ENCODE measurements at regions not wholly inside any gene's neighbourhood (a gene's known extent, or its start where the extent isn't known, plus 50 kb on each side); places are given as distances from the start of the nearest gene placed in this dataset.

DNA sequence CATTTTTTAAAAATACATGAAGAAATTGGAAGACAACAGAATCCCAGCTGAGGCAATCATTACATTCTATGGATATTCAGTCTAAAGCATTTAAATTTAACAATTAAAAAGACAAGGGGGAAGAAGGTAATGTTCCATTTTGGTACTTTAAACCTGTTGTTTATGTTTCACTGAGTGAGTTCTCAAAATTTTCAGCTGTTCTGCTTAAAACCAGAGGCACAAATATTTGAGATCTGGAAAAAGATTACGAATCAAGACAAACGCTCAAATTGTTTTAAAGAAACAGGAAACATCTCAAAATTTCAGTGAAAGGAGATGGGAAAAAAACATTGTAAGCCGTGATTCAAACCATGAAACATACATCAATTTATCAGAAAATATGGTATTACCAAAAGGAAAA, 656.2 kb upstream of the CHAC2 start:
- TF ChIP-seq, protein P1, sequence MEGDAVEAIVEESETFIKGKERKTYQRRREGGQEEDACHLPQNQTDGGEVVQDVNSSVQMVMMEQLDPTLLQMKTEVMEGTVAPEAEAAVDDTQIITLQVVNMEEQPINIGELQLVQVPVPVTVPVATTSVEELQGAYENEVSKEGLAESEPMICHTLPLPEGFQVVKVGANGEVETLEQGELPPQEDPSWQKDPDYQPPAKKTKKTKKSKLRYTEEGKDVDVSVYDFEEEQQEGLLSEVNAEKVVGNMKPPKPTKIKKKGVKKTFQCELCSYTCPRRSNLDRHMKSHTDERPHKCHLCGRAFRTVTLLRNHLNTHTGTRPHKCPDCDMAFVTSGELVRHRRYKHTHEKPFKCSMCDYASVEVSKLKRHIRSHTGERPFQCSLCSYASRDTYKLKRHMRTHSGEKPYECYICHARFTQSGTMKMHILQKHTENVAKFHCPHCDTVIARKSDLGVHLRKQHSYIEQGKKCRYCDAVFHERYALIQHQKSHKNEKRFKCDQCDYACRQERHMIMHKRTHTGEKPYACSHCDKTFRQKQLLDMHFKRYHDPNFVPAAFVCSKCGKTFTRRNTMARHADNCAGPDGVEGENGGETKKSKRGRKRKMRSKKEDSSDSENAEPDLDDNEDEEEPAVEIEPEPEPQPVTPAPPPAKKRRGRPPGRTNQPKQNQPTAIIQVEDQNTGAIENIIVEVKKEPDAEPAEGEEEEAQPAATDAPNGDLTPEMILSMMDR (IDR thresholded peaks at IDR 0.05; ENCODE audit: borderline replicate concordance, control extremely low read depth, extremely low read depth, insufficient read depth, missing control alignments): no peak
- in situ Hi-C loops (cut with MboI; ENCODE audit: low sequenced_read_pairs, unreplicated experiment): no loop called here
- DNase-seq (ENCODE audit: low spot score): no peak

DNA sequence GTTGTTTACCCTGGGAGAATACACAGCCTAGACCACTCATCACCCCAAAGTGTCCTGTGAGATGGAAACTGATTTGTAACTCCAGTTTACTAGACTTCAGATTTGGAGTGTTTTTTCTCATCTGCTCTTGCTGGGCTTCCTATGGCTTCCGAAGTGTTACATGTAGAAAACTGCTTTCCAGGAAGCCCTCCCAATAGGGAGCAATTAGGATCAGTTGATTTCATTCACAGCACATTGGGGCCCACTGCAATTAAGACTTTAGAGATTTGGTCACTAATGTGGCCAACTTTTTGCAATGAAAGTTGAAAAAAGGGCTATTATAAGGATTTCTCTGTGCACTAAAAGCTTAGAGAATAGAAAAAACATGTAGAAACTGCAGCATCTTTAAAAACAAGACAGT, 656.6 kb upstream of the CHAC2 start:
- DNase-seq (ENCODE audit: low spot score): no peak
- TF ChIP-seq, protein P1 (IDR thresholded peaks at IDR 0.05; ENCODE audit: borderline replicate concordance, control extremely low read depth, extremely low read depth, insufficient read depth, missing control alignments): no peak
- in situ Hi-C loops (cut with MboI; ENCODE audit: low sequenced_read_pairs, unreplicated experiment): no loop called here

DNA sequence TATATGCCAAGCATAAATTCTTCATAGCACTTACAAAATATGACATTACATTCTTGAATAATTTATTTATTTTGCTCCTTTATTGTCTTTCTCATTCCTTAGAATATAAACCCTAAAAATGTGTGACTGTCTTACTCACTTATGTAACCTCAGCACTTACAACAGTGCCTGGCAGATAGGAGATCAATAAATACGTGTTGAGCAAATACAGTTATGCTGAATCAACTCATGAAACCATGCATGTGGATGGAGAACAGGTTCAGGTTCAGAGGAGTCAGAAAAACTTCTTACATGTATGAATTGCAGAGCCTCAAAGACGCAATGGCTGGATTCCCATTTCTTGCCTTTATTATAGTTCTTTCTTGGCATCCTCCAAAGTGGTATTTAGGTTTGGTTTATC, 659.4 kb upstream of the CHAC2 start:
- in situ Hi-C loops (cut with MboI; ENCODE audit: low sequenced_read_pairs, unreplicated experiment): no loop called here
- TF ChIP-seq, protein P1 (IDR thresholded peaks at IDR 0.05; ENCODE audit: borderline replicate concordance, control extremely low read depth, extremely low read depth, insufficient read depth, missing control alignments): no peak

DNA sequence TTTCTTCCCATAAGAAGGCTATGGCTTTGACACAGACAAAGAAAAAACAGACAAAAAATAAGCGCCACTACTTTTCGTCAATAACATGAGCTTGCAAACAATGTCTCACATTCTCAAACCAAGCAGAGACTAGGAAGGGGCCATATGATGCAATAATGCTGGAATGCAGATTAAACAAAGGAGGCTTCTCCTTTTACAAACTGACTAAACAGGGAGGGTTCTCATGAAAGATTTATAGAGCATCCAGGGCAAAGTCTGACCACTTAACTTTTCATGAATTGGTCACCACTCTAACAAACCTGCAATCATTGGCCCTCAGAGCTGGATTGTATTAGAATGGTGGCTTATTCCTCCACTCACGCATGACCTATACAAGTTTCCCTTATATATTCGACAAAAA, 663.3 kb upstream of the CHAC2 start:
- DNase-seq (ENCODE audit: low spot score): no peak
- TF ChIP-seq, protein P1 (IDR thresholded peaks at IDR 0.05; ENCODE audit: borderline replicate concordance, control extremely low read depth, extremely low read depth, insufficient read depth, missing control alignments): no peak
- in situ Hi-C loops (cut with MboI; ENCODE audit: low sequenced_read_pairs, unreplicated experiment): no loop called here

More for the DNA sequence above, 659.4 kb upstream of the CHAC2 start:
- DNase-seq (ENCODE audit: low spot score): no peak

DNA sequence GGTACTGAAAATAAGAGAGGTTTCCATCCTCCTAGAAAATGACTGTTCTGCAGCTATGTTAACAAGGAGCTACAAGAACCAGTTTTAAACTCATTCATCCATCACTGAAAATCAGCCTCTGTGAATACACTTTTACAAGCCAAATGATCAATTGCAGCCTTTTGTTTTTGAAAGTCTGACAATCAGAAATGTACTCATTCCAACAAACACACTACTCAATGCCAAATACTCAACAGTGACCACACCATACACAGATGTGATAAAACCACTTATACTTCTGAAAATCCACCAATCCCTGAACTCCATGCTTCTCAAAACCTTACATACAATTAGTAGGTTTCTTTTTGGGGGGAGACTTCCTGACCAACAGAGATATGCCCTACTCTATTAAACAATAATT, 663.9 kb upstream of the CHAC2 start:
- TF ChIP-seq, protein P1 (IDR thresholded peaks at IDR 0.05; ENCODE audit: borderline replicate concordance, control extremely low read depth, extremely low read depth, insufficient read depth, missing control alignments): no peak
- no peak for DNase-seq (ENCODE audit: low spot score)
- in situ Hi-C loops (cut with MboI; ENCODE audit: low sequenced_read_pairs, unreplicated experiment): no loop called here

DNA sequence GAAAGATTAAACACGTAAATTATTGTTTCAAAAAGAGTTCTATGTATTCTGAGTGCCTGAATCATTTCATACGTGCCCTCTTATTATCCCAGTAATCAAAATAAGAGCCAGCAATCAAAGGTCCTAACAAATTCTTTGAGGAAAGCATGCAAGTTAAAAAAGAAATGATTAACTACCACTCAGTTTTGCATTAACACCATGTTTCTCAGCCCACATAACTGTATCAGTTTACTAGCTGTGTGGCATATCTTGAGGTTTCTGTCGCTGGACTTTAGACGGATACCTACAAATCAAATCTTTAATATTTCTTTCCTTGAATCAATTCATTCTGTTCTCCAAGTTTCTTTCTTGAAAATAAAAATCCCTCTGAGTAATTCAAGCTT, 668.9 kb upstream of the CHAC2 start:
- in situ Hi-C loops (cut with MboI; ENCODE audit: low sequenced_read_pairs, unreplicated experiment): no loop called here
- TF ChIP-seq, protein P1 (IDR thresholded peaks at IDR 0.05; ENCODE audit: borderline replicate concordance, control extremely low read depth, extremely low read depth, insufficient read depth, missing control alignments): no peak
- no peak for DNase-seq (ENCODE audit: low spot score)

DNA sequence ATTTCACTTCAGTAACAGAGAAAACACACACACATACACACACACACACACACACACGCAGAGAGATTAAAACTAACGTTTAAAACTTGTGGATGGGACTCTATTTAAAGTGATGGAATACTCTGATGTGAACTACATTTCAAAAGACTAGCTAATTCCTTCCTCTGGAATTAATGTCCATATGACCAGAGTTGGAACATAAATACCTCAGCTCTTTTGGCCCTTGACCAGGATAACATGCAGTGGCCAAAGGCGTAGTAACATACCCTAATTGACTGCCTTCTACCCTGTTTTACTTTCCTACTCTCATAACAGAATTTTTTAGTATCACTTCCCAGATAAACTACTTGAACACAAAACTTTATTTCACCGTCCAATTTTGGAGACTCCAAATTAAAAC, 671.3 kb upstream of the CHAC2 start:
- in situ Hi-C loops (cut with MboI; ENCODE audit: low sequenced_read_pairs, unreplicated experiment): no loop called here
- DNase-seq (ENCODE audit: low spot score): no peak
- TF ChIP-seq, protein P1 (IDR thresholded peaks at IDR 0.05; ENCODE audit: borderline replicate concordance, control extremely low read depth, extremely low read depth, insufficient read depth, missing control alignments): no peak
